ENCODE measurements at regions not wholly inside any gene's neighbourhood (a gene's known extent, or its start where the extent isn't known, plus 50 kb on each side); places are given as distances from the start of the nearest gene placed in this dataset.

GRCh38 chr7:106382129-106382528 lies 97.3 kb upstream of the NAMPT start:
- POLR2A ChIA-PET = no interaction called here
- no peak overlapping the region for H3K4me3 ChIP-seq (ENCODE audit: low read depth, low read length)
- no peak for TF ChIP-seq CTCF (IDR thresholded peaks at IDR 0.05; ENCODE audit: insufficient read depth, low read depth, low read length)
- H3K36me3 ChIP-seq (ENCODE audit: control insufficient read depth, insufficient read depth, low read length) = no peaks in the 10 kb centered on the region
- CTCF ChIA-PET = no interaction called here
- H3K27me3 ChIP-seq (ENCODE audit: control insufficient read depth, insufficient read depth, low read length) = peaks cover 1% of the 10 kb centered on the region; the same call in 1 of the 2 replicates
- no peak for DNase-seq (ENCODE audit: low read depth)

- Histone ChIP-seq H3K36me3 (ENCODE audit: control insufficient read depth, insufficient read depth, low read length) (no peaks in the 10 kb centered on the region), H3K27me3 (ENCODE audit: control insufficient read depth, insufficient read depth, low read length) (peaks cover 1% of the 10 kb centered on the region; the same call in 1 of the 2 replicates), H3K4me3 (ENCODE audit: low read depth, low read length) (no peak overlapping the region)
- ChIA-PET CTCF (no interaction called here), POLR2A (no interaction called here)
- no peak for DNase-seq (ENCODE audit: low read depth)
- no peak for TF ChIP-seq CTCF (IDR thresholded peaks at IDR 0.05; ENCODE audit: insufficient read depth, low read depth, low read length)
Observed at GRCh38 chr7:106381252-106381651, 96.5 kb upstream of the NAMPT start.

GRCh38 chr7:106377847-106378361 lies 93.1 kb upstream of the NAMPT start:
- POLR2A ChIA-PET = no interaction called here
- no peak for DNase-seq (ENCODE audit: low read depth)

GRCh38 chr7:106376026-106376799 lies 91.4 kb upstream of the NAMPT start:
- Histone ChIP-seq H3K27me3 (ENCODE audit: control insufficient read depth, insufficient read depth, low read length) (no peaks in the 10 kb centered on the region), H3K36me3 (ENCODE audit: control insufficient read depth, insufficient read depth, low read length) (no peaks in the 10 kb centered on the region), H3K4me3 (ENCODE audit: low read depth, low read length) (no peak overlapping the region)
- ChIA-PET POLR2A (no interaction called here), CTCF (interaction anchor here (1.3 kb wide), 1 partner anchor 24 kb away, joined by 4 read pairs; no protein-coding TSS in a partner anchor)
- no peak for DNase-seq (ENCODE audit: low read depth)
- no peak for TF ChIP-seq CTCF (IDR thresholded peaks at IDR 0.05; ENCODE audit: insufficient read depth, low read depth, low read length)

More at GRCh38 chr7:106377847-106378361, 93.1 kb upstream of the NAMPT start:
- CTCF ChIA-PET = interaction anchor here (0.8 to 1.3 kb wide), 2 partner anchors 9 to 14 kb away, joined by 3 to 4 read pairs; no protein-coding TSS in a partner anchor
- Histone ChIP-seq H3K36me3 (ENCODE audit: control insufficient read depth, insufficient read depth, low read length) (no peaks in the 10 kb centered on the region), H3K4me3 (ENCODE audit: low read depth, low read length) (no peak overlapping the region), H3K27me3 (ENCODE audit: control insufficient read depth, insufficient read depth, low read length) (peaks cover 1% of the 10 kb centered on the region; the same call in 1 of the 2 replicates)
- no peak for TF ChIP-seq CTCF (IDR thresholded peaks at IDR 0.05; ENCODE audit: insufficient read depth, low read depth, low read length)

GRCh38 chr7:106375499-106375898 lies 90.7 kb upstream of the NAMPT start:
- Histone ChIP-seq H3K36me3 (ENCODE audit: control insufficient read depth, insufficient read depth, low read length) (no peaks in the 10 kb centered on the region), H3K4me3 (ENCODE audit: low read depth, low read length) (no peak overlapping the region), H3K27me3 (ENCODE audit: control insufficient read depth, insufficient read depth, low read length) (no peaks in the 10 kb centered on the region)
- no peak for TF ChIP-seq CTCF (IDR thresholded peaks at IDR 0.05; ENCODE audit: insufficient read depth, low read depth, low read length)
- ChIA-PET POLR2A (no interaction called here), CTCF (interaction anchor here (1.3 kb wide), 1 partner anchor 25 kb away, joined by 4 read pairs; no protein-coding TSS in a partner anchor)
- no peak for DNase-seq (ENCODE audit: low read depth)
